ENCODE measurements at regions not wholly inside any gene's neighbourhood (a gene's known extent, or its start where the extent isn't known, plus 50 kb on each side); places are given as distances from the start of the nearest gene placed in this dataset.

DNA sequence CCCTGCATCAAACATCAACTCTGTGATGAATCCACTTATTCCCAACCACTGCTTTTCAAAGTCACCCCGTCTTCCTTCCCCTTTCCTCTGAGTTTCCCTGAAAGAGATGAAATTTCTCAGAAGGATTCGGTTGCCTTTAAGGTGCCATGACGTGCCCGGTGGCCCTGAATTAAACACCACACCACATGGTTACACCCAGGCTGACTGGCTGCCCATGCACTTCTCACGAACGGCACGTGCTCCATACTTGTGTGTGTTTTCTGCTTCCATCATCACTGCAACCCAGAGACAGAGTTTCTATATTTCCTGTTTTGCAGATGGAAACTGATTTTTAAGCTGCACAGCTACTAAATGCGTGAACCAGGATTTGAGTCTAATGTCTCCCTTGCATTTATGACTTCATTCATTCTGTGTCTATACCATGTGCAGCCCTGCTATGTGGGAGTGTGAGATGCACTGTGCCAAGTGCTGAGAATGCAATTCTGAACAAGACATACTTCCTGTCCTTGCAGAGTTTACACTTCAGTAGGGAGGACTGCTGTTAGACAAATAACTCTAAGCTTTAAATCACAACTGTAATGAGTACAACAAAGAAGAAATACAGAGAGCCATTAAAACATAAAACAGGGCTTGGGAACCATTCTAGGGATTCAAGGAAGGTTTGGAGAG is 162.9 kb downstream of the NXNL2 start:
- no peak for ATAC-seq
- Histone ChIP-seq H3K4me1 (no peaks in the 10 kb centered on the region), H3K4me3 (no peak overlapping the region), H3K9me3 (peaks cover 19% of the 10 kb centered on the region; the same call in 1 of the 3 replicates), H3K4me2 (no peak overlapping the region), H3K27ac (no peak overlapping the region)
- FAIRE-seq = no peak
- 62% methylated on average over 8 of the region's 8 CpGs for WGBS (ENCODE audit: missing lambda C conversion rate)
- ChIA-PET CTCF (interaction anchor here (0.6 to 1.2 kb wide), 3 partner anchors 9 to 303 kb away, joined by 3 to 4 read pairs (median 3); no protein-coding TSS in a partner anchor), POLR2A (no interaction called here)
- no peak for DNase-seq (ENCODE audit: low read depth in 1 of 2, low spot score in 1 of 2)
- TF ChIP-seq REST (IDR thresholded peaks at IDR 0.05) = no peak
- TF ChIP-seq MAZ (IDR thresholded peaks at IDR 0.05; ENCODE audit: borderline replicate concordance, low read depth, low read length) = no peak
- TF ChIP-seq PBX3 (IDR thresholded peaks at IDR 0.05) = no peak
- no peak for TF ChIP-seq TFCP2L1 (CRISPR knock-in tag; IDR thresholded peaks at IDR 0.05)
- TF ChIP-seq ESRRA (IDR thresholded peaks at IDR 0.05; ENCODE audit: borderline replicate concordance, low read length) = no peak
- no peak for TF ChIP-seq ZNF302 (CRISPR knock-in tag; IDR thresholded peaks at IDR 0.05)
- TF ChIP-seq, protein P1, sequence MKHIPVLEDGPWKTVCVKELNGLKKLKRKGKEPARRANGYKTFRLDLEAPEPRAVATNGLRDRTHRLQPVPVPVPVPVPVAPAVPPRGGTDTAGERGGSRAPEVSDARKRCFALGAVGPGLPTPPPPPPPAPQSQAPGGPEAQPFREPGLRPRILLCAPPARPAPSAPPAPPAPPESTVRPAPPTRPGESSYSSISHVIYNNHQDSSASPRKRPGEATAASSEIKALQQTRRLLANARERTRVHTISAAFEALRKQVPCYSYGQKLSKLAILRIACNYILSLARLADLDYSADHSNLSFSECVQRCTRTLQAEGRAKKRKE (CRISPR knock-in tag; IDR thresholded peaks at IDR 0.05; ENCODE audit: low read depth) = no peak
- no peak for TF ChIP-seq NR3C1 (IDR thresholded peaks at IDR 0.05)
- TF ChIP-seq EP300 (IDR thresholded peaks at IDR 0.05) = no peak
- no peak for TF ChIP-seq RARB (CRISPR knock-in tag; IDR thresholded peaks at IDR 0.05)
- no peak for TF ChIP-seq E2F6 (IDR thresholded peaks at IDR 0.05; ENCODE audit: borderline replicate concordance, low read depth)
- no peak for TF ChIP-seq CEBPB (IDR thresholded peaks at IDR 0.05)
- TF ChIP-seq, protein P2, sequence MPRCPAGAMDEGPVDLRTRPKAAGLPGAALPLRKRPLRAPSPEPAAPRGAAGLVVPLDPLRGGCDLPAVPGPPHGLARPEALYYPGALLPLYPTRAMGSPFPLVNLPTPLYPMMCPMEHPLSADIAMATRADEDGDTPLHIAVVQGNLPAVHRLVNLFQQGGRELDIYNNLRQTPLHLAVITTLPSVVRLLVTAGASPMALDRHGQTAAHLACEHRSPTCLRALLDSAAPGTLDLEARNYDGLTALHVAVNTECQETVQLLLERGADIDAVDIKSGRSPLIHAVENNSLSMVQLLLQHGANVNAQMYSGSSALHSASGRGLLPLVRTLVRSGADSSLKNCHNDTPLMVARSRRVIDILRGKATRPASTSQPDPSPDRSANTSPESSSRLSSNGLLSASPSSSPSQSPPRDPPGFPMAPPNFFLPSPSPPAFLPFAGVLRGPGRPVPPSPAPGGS (IDR thresholded peaks at IDR 0.05) = no peak
- TF ChIP-seq CBX8 (IDR thresholded peaks at IDR 0.05) = no peak
- TF ChIP-seq BHLHE40 (IDR thresholded peaks at IDR 0.05; ENCODE audit: low read depth, low read length) = no peak
- TF ChIP-seq RCOR1 (IDR thresholded peaks at IDR 0.05; ENCODE audit: low read depth, low read length) = no peak
- no peak for TF ChIP-seq ZSCAN20 (CRISPR knock-in tag; IDR thresholded peaks at IDR 0.05)
- TF ChIP-seq JUNB (IDR thresholded peaks at IDR 0.05) = no peak
- TF ChIP-seq, protein P3, sequence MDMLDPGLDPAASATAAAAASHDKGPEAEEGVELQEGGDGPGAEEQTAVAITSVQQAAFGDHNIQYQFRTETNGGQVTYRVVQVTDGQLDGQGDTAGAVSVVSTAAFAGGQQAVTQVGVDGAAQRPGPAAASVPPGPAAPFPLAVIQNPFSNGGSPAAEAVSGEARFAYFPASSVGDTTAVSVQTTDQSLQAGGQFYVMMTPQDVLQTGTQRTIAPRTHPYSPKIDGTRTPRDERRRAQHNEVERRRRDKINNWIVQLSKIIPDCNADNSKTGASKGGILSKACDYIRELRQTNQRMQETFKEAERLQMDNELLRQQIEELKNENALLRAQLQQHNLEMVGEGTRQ (IDR thresholded peaks at IDR 0.05) = no peak
